Pancreas (tissue), 10 donors: ENCODE measurements at regions not wholly inside any gene's neighbourhood (a gene's known extent, or its start where the extent isn't known, plus 50 kb on each side); places are given as distances from the start of the nearest gene placed in this dataset.

Source experiments
- ATAC-seq, 4 donors: fragments of 200-7000 bp; cut with Tn5 transposase; one replicate each; pipeline versions ENCODE4 v1.8.0 to v1.9.1; 2020; ENCODE audit warnings: mild to moderate bottlenecking in 4 of 4, moderate library complexity in 4 of 4
- DNase-seq, 6 donors: peaks; one replicate each; pipeline ENCODE4 v3.0.0-alpha.2; 2020
- FAIRE-seq: peaks from 2 replicates; lab custom pipeline; 2012; peaks lifted over from hg19 to GRCh38; lab: Jason Lieb, UNC
- H3K27ac ChIP-seq, 4 donors: fragments of 200-600 bp; sonication (generic); 1 replicate in 3 of 4; 2 replicates in 1 of 4; pipeline versions ENCODE4 v1.5.0 to v1.8.0; 2020
- H3K27me3 ChIP-seq, 4 donors: fragments of 200-600 bp; one replicate each; pipeline ENCODE4 v1.8.0; 2021
- H3K36me3 ChIP-seq, 3 donors: fragments of 200-600 bp; sonication (generic) in 1 of 3; one replicate each; pipeline versions ENCODE4 v1.5.0 to v1.8.0; 2020 to 2021
- H3K4me1 ChIP-seq, 3 donors: fragments of 200-600 bp; one replicate each; pipeline ENCODE4 v1.8.0; 2021
- H3K4me3 ChIP-seq, 4 donors: fragments of 200-600 bp; sonication (generic) in 2 of 4; one replicate each; pipeline versions ENCODE4 v1.5.0 to v1.8.0; 2020 to 2021
- H3K9me3 ChIP-seq, 4 donors: fragments of 200-600 bp; one replicate each; pipeline ENCODE4 v1.8.0; 2021
- CTCF ChIP-seq, 4 donors: fragments of 200-600 bp; sonication (generic) in 3 of 4; IDR thresholded peaks; one replicate each; pipeline versions ENCODE4 v1.5.0 to v1.8.0; 2021; ENCODE audit warnings: antibody characterized with exemption in 4 of 4
- WGBS, 2 donors: extraction: QIAGEN DNeasy Blood & Tissue Kit; methylation state at CpG; one replicate each; pipeline ENCODE4 v1.1.7; 2013; 5-methylcytosine and 5-hydroxymethylcytosine counted together
- intact Hi-C, 3 donors: fragments of 100-400 bp; cut with DNase I; formaldehyde crosslinking; loops; one replicate each; pipeline versions ENCODE4 v1.11.1 to v1.14.2; 2022
- donor health status: healthy with polysubstance abuse.
- donor health status: DM: no; HTN: no; CAD: no; lungs with moderate emphysema.
- donor health status: DM: no; HTN: no; CAD: no.
- donor health status: control.
- donor health status: control.
- donor health status: Bipolar disorder and iron deficiency.
- donor health status: DM: yes; HTN: yes; CAD: no.
- donor health status: DM: no; HTN: no; CAD: no.
- donor health status: DM: no; HTN: no; CAD: no.
- donor health status: DM: yes; HTN: yes; CAD: no.

DNA sequence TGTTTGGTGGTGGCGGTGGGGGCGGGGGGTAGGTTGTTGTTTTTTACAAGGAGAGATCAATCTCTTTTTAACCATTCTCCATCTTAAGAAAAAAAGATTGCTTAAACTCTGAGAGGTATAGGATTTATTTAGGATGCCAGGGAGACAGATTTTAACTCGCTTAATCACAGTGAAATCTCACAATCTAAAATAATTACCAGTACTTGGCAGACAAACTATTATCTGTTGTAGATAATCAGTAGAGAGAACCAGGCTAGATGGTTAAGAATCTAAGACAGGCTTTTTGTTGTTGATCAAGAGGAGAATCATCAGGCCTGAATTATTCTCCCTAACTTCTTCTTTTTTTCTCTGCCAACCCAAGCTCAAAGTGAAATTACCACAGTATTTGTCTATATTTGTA lies 470.2 kb upstream of the ADAMTS9 start:
- DNase-seq (no peak), ATAC-seq (no peak)
- 80 to 81% methylated on average over 3 of the region's 3 CpGs for WGBS, 2 donors

GRCh38 chr3:65153850-65154512 lies 466.2 kb upstream of the ADAMTS9 start:
- no peak overlapping the region for H3K4me3 ChIP-seq
- H3K4me1 ChIP-seq, result no peaks in the 10 kb centered on the region
- no peak for ATAC-seq
- TF ChIP-seq CTCF (IDR thresholded peaks at IDR 0.05), result no peak
- H3K36me3 ChIP-seq, result no peaks in the 10 kb centered on the region
- intact Hi-C loops, result no loop called here
- no peaks in the 10 kb centered on the region for H3K9me3 ChIP-seq
- DNase-seq, result no peak
- FAIRE-seq, result no peak
- H3K27ac ChIP-seq, result no peak overlapping the region
- WGBS, 2 donors, result 70 to 76% methylated on average over 8 of the region's 8 CpGs
- no peaks in the 10 kb centered on the region for H3K27me3 ChIP-seq

More for the DNA sequence above, 470.2 kb upstream of the ADAMTS9 start:
- H3K9me3 ChIP-seq, result no peaks in the 10 kb centered on the region
- H3K4me3 ChIP-seq, result no peak overlapping the region
- no peak for FAIRE-seq
- intact Hi-C loops, result no loop called here
- H3K36me3 ChIP-seq, result no peaks in the 10 kb centered on the region
- H3K4me1 ChIP-seq, result no peaks in the 10 kb centered on the region
- no peaks in the 10 kb centered on the region for H3K27me3 ChIP-seq
- H3K27ac ChIP-seq, result no peak overlapping the region
- TF ChIP-seq CTCF (IDR thresholded peaks at IDR 0.05), result no peak

GRCh38 chr3:65151666-65152065 lies 463.9 kb upstream of the ADAMTS9 start:
- WGBS, 2 donors, result 80 to 86% methylated on average over 6 of the region's 6 CpGs
- ATAC-seq, result no peak
- no peak for DNase-seq
- FAIRE-seq, result no peak
- Histone ChIP-seq H3K27ac (no peak overlapping the region), H3K9me3 (no peaks in the 10 kb centered on the region), H3K36me3 (no peaks in the 10 kb centered on the region), H3K27me3 (no peaks in the 10 kb centered on the region), H3K4me3 (no peak overlapping the region), H3K4me1 (no peaks in the 10 kb centered on the region)
- intact Hi-C loops, result no loop called here
- TF ChIP-seq CTCF (IDR thresholded peaks at IDR 0.05), result no peak

GRCh38 chr3:65149877-65150276 lies 462.1 kb upstream of the ADAMTS9 start:
- FAIRE-seq (no peak), ATAC-seq (no peak), DNase-seq (no peak)
- whole genome bisulfite sequencing, 2 donors, result 90 to 98% methylated on average over 1 of the region's 1 CpG
- Histone ChIP-seq H3K27ac (no peak overlapping the region), H3K36me3 (no peaks in the 10 kb centered on the region), H3K4me1 (no peaks in the 10 kb centered on the region), H3K27me3 (no peaks in the 10 kb centered on the region), H3K9me3 (no peaks in the 10 kb centered on the region), H3K4me3 (no peak overlapping the region)
- no peak for TF ChIP-seq CTCF (IDR thresholded peaks at IDR 0.05)
- intact Hi-C loops, result no loop called here

- H3K4me3 ChIP-seq, result no peak overlapping the region
- intact Hi-C loops, result no loop called here
- TF ChIP-seq CTCF (IDR thresholded peaks at IDR 0.05), result no peak
- no peak overlapping the region for H3K27ac ChIP-seq
- H3K9me3 ChIP-seq, result no peaks in the 10 kb centered on the region
- ATAC-seq (no peak), FAIRE-seq (no peak), DNase-seq (no peak)
- H3K27me3 ChIP-seq, result no peaks in the 10 kb centered on the region
- 59 to 64% methylated on average over 2 of the region's 2 CpGs for WGBS, 2 donors
- no peaks in the 10 kb centered on the region for H3K4me1 ChIP-seq
- no peaks in the 10 kb centered on the region for H3K36me3 ChIP-seq
Measured at GRCh38 chr3:65148687-65149086, 460.9 kb upstream of the ADAMTS9 start.
